Astrocyte of the cerebellum (primary cell): ENCODE measurements at regions not wholly inside any gene's neighbourhood (a gene's known extent, or its start where the extent isn't known, plus 50 kb on each side); places are given as distances from the start of the nearest gene placed in this dataset.

Experiments
- DNase-seq: peaks from one replicate; pipeline ENCODE4 v3.0.0-alpha.2; 2011; ENCODE audit warnings: low read depth
- H3K4me3 ChIP-seq: 2 replicates; pipeline ENCODE4 v1.5.1; 2011; ENCODE audit warnings: mild to moderate bottlenecking, low read depth, low read length, moderate library complexity
- CTCF ChIP-seq: IDR thresholded peaks from 2 replicates; pipeline ENCODE4 v1.5.1; 2012; ENCODE audit warnings: low read length, low read depth, moderate library complexity, mild to moderate bottlenecking; ENCODE audit errors: missing control alignments
- in situ Hi-C: cut with HindIII; loops from 2 replicates; pipeline ENCODE4 v1.10.0; 2017; ENCODE audit warnings: low sequenced_read_pairs

GRCh38 chr5:173435447-173435846, 107.2 kb upstream of the STC2 start:
- H3K4me3 ChIP-seq: no peak overlapping the region
- in situ Hi-C loops: no loop called here
- no peak for DNase-seq
- TF ChIP-seq CTCF: no peak

GRCh38 chr5:173434270-173434669, 106.1 kb upstream of the STC2 start:
- H3K4me3 ChIP-seq: no peak overlapping the region
- in situ Hi-C loops: no loop called here
- DNase-seq: no peak
- TF ChIP-seq CTCF: no peak

GRCh38 chr5:173430394-173430793, 102.2 kb upstream of the STC2 start:
- H3K4me3 ChIP-seq: no peak overlapping the region
- no peak for TF ChIP-seq CTCF
- in situ Hi-C loops: no loop called here

GRCh38 chr5:173429489-173430150, 101.4 kb upstream of the STC2 start:
- H3K4me3 ChIP-seq: no peak overlapping the region
- in situ Hi-C loops: no loop called here
- no peak for TF ChIP-seq CTCF
- no peak for DNase-seq

More at GRCh38 chr5:173430394-173430793, 102.2 kb upstream of the STC2 start:
- no peak for DNase-seq

GRCh38 chr5:173423452-173424117, 95.4 kb upstream of the STC2 start:
- no peak for TF ChIP-seq CTCF
- no peak overlapping the region for H3K4me3 ChIP-seq
- in situ Hi-C loops: no loop called here
- no peak for DNase-seq

GRCh38 chr5:173420108-173420507, 91.9 kb upstream of the STC2 start:
- TF ChIP-seq CTCF: no peak
- no peak for DNase-seq
- in situ Hi-C loops: no loop called here
- no peak overlapping the region for H3K4me3 ChIP-seq
